ENCODE measurements at regions not wholly inside any gene's neighbourhood (a gene's known extent, or its start where the extent isn't known, plus 50 kb on each side); places are given as distances from the start of the nearest gene placed in this dataset.
"Not testable (repeated sequence)": the region's sequence is repeated elsewhere in the genome, so short reads cannot be mapped to it uniquely, and the experiment has no call there.

GRCh38 chr11:128146926-128147605 lies 440.3 kb downstream of the ETS1 start:
- no peaks in the 10 kb centered on the region for H3K36me3 ChIP-seq (ENCODE audit: insufficient read depth, low read length)
- no peak overlapping the region for H3K9ac ChIP-seq (ENCODE audit: low read depth, low read length)
- no peaks in the 10 kb centered on the region for H3K9me3 ChIP-seq (ENCODE audit: control insufficient read depth, insufficient read depth, low read length)
- H3K4me1 ChIP-seq (ENCODE audit: insufficient read depth, low read length), result no peaks in the 10 kb centered on the region

- not testable (repeated sequence) for H3K36me3 ChIP-seq (ENCODE audit: insufficient read depth, low read length); H3K9ac ChIP-seq (ENCODE audit: low read depth, low read length); H3K4me1 ChIP-seq (ENCODE audit: insufficient read depth, low read length)
- H3K9me3 ChIP-seq (ENCODE audit: control insufficient read depth, insufficient read depth, low read length), result peaks cover 13% of the 10 kb centered on the region
Observed at GRCh38 chr11:128140293-128140692, 447.1 kb downstream of the ETS1 start.

GRCh38 chr11:128135451-128135850 lies 451.9 kb downstream of the ETS1 start:
- Histone ChIP-seq H3K9ac (ENCODE audit: low read depth, low read length) (no peak overlapping the region), H3K9me3 (ENCODE audit: control insufficient read depth, insufficient read depth, low read length) (peaks cover 13% of the 10 kb centered on the region), H3K36me3 (ENCODE audit: insufficient read depth, low read length) (no peaks in the 10 kb centered on the region), H3K4me1 (ENCODE audit: insufficient read depth, low read length) (peaks cover 12% of the 10 kb centered on the region; the same call in 1 of the 2 replicates)

DNA sequence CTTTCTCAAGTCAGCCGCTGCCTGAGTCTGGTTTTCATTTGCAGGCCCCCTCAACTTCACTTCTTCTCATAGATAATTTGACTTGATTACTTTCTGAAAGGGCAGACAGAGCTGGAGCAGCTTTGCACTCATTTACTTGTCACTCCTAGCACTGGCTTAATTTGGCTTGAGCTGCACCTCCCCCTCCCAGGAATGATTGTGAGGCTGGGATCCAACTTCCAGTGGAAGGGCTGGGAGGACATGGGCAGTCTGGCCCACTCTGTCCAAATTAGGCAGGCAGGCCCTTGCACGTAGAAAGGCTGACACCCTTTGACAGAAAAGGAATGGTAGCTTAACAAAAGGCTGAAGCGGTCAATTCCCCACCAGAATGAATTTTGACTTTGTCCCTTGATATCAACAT lies 453.9 kb downstream of the ETS1 start:
- H3K4me1 ChIP-seq (ENCODE audit: insufficient read depth, low read length), result peaks cover 12% of the 10 kb centered on the region; the same call in 1 of the 2 replicates
- H3K36me3 ChIP-seq (ENCODE audit: insufficient read depth, low read length), result no peaks in the 10 kb centered on the region
- peaks cover under 1% of the 10 kb centered on the region; the same call in 1 of the 2 replicates for H3K9me3 ChIP-seq (ENCODE audit: control insufficient read depth, insufficient read depth, low read length)
- no peak overlapping the region for H3K9ac ChIP-seq (ENCODE audit: low read depth, low read length)

GRCh38 chr11:128130052-128130451 lies 457.3 kb downstream of the ETS1 start:
- Histone ChIP-seq H3K36me3 (ENCODE audit: insufficient read depth, low read length) (no peaks in the 10 kb centered on the region), H3K4me1 (ENCODE audit: insufficient read depth, low read length) (0 out of 2 replicates have a peak, but pooled peaks cover 7% of the 10 kb centered on the region), H3K9me3 (ENCODE audit: control insufficient read depth, insufficient read depth, low read length) (no peaks in the 10 kb centered on the region), H3K9ac (ENCODE audit: low read depth, low read length) (no peak overlapping the region)

- Histone ChIP-seq H3K36me3 (ENCODE audit: insufficient read depth, low read length) (no peaks in the 10 kb centered on the region), H3K9me3 (ENCODE audit: control insufficient read depth, insufficient read depth, low read length) (no peaks in the 10 kb centered on the region), H3K4me1 (ENCODE audit: insufficient read depth, low read length) (no peaks in the 10 kb centered on the region), H3K9ac (ENCODE audit: low read depth, low read length) (no peak overlapping the region)
Observed at GRCh38 chr11:128125723-128126122, 461.6 kb downstream of the ETS1 start.

- no peaks in the 10 kb centered on the region for H3K36me3 ChIP-seq (ENCODE audit: insufficient read depth, low read length)
Observed at GRCh38 chr11:128116885-128117284, 470.5 kb downstream of the ETS1 start.

GRCh38 chr11:128116447-128116846 lies 470.9 kb downstream of the ETS1 start:
- H3K36me3 ChIP-seq (ENCODE audit: insufficient read depth, low read length), result no peaks in the 10 kb centered on the region
- H3K9me3 ChIP-seq (ENCODE audit: control insufficient read depth, insufficient read depth, low read length), result no peaks in the 10 kb centered on the region
- H3K4me1 ChIP-seq (ENCODE audit: insufficient read depth, low read length), result no peaks in the 10 kb centered on the region
- H3K9ac ChIP-seq (ENCODE audit: low read depth, low read length), result no peak overlapping the region

More at GRCh38 chr11:128116885-128117284, 470.5 kb downstream of the ETS1 start:
- Histone ChIP-seq H3K4me1 (ENCODE audit: insufficient read depth, low read length) (no peaks in the 10 kb centered on the region), H3K9ac (ENCODE audit: low read depth, low read length) (no peak overlapping the region), H3K9me3 (ENCODE audit: control insufficient read depth, insufficient read depth, low read length) (no peaks in the 10 kb centered on the region)

GRCh38 chr11:128105950-128106349 lies 481.4 kb downstream of the ETS1 start:
- no peaks in the 10 kb centered on the region for H3K9me3 ChIP-seq (ENCODE audit: control insufficient read depth, insufficient read depth, low read length)
- no peaks in the 10 kb centered on the region for H3K36me3 ChIP-seq (ENCODE audit: insufficient read depth, low read length)
- no peak overlapping the region for H3K9ac ChIP-seq (ENCODE audit: low read depth, low read length)
- no peaks in the 10 kb centered on the region for H3K4me1 ChIP-seq (ENCODE audit: insufficient read depth, low read length)

DNA sequence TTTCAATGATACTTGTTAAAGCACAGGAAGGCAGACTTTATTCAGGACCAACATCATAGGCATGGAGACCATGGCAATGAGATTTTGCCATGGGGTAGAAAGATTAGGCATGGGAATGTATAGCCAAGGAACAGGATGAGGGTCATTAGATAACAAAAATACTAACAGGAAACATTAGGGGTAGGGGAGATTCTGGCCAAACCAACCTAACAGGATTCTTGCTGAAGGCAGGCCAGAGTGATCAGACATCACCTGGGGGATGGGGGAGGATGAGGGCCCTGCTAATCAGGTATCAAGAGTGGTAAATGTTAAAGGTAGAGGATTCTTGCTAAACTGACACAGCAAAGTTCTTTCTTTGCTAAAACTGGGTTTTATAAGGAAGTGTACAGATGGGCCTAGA lies 481.8 kb downstream of the ETS1 start:
- no peaks in the 10 kb centered on the region for H3K9me3 ChIP-seq (ENCODE audit: control insufficient read depth, insufficient read depth, low read length)
- H3K36me3 ChIP-seq (ENCODE audit: insufficient read depth, low read length), result no peaks in the 10 kb centered on the region
- H3K9ac ChIP-seq (ENCODE audit: low read depth, low read length), result no peak overlapping the region
- no peaks in the 10 kb centered on the region for H3K4me1 ChIP-seq (ENCODE audit: insufficient read depth, low read length)

GRCh38 chr11:128103278-128103873 lies 484.0 kb downstream of the ETS1 start:
- no peaks in the 10 kb centered on the region for H3K9me3 ChIP-seq (ENCODE audit: control insufficient read depth, insufficient read depth, low read length)
- H3K4me1 ChIP-seq (ENCODE audit: insufficient read depth, low read length), result no peaks in the 10 kb centered on the region
- no peak overlapping the region for H3K9ac ChIP-seq (ENCODE audit: low read depth, low read length)
- H3K36me3 ChIP-seq (ENCODE audit: insufficient read depth, low read length), result no peaks in the 10 kb centered on the region

DNA sequence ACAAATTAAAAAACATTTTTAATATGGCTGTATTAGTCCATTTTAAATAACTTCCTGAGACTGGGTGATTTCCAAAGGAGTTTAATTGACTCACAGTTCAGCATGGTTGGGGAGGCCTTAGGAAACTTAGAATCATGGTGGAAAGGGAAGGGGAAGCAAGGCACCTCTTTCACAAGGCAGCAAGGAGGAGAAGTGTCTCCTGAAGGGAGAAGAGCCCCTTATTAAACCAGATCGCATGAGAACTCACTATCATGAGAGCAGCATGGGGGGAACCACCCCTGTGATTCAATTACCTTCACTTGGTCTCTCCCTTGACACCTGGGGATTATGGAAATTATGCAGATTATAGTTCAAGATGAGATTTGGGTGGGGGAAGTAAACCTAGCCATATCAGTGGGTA lies 488.6 kb downstream of the ETS1 start:
- Histone ChIP-seq H3K9ac (ENCODE audit: low read depth, low read length) (no peak overlapping the region), H3K4me1 (ENCODE audit: insufficient read depth, low read length) (no peaks in the 10 kb centered on the region), H3K36me3 (ENCODE audit: insufficient read depth, low read length) (no peaks in the 10 kb centered on the region), H3K9me3 (ENCODE audit: control insufficient read depth, insufficient read depth, low read length) (no peaks in the 10 kb centered on the region)

DNA sequence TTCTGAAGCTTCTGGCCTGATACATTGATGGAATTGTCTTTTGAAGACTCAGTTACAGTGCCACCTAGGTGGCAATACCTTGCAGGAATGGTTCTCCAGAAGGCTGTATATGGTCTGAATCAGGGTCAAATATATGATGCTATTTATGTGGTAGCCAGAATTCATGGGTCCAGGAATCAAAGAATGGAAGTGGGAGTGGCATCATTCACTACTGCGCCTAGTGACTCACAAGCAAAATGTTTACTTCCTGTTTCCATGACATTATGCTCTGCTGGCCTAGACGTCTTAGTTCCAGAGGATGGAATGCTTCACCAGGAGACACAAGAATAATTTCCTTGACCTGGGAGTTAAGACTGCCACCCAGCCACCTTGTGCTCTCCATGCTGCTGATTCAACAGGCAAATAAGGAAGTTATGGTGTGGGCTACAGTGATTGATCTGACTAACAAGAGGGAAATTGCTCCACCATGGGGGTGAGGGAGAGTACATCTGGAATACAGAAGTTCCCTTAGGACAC lies 491.8 kb downstream of the ETS1 start:
- no peak overlapping the region for H3K9ac ChIP-seq (ENCODE audit: low read depth, low read length)
- H3K4me1 ChIP-seq (ENCODE audit: insufficient read depth, low read length), result no peaks in the 10 kb centered on the region
- no peaks in the 10 kb centered on the region for H3K9me3 ChIP-seq (ENCODE audit: control insufficient read depth, insufficient read depth, low read length)
- no peaks in the 10 kb centered on the region for H3K36me3 ChIP-seq (ENCODE audit: insufficient read depth, low read length)

- H3K9ac ChIP-seq (ENCODE audit: low read depth, low read length), result no peak overlapping the region
- 0 out of 2 replicates have a peak, but pooled peaks cover 5% of the 10 kb centered on the region for H3K9me3 ChIP-seq (ENCODE audit: control insufficient read depth, insufficient read depth, low read length)
- H3K36me3 ChIP-seq (ENCODE audit: insufficient read depth, low read length), result no peaks in the 10 kb centered on the region
- H3K4me1 ChIP-seq (ENCODE audit: insufficient read depth, low read length), result no peaks in the 10 kb centered on the region
Observed at GRCh38 chr11:128093689-128094088, 493.7 kb downstream of the ETS1 start.

DNA sequence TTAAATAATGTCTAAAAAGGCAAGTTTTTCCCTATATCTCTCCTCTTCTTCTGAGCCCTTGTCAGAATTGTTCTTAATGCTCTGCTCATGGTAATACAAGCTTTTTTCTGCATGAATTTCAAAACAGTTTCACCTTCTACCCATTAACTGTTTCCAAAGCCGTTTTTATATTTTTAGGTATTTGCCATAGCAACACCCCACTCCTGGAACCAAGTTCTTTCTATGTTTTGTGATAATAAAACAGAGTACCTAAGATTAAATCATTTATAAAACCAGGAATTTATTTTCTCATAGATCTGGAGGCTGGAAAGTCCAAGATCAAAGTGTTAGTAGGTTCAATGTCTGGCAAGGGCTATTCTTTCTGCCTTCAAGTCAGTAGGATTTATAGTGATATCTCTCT lies 497.4 kb downstream of the ETS1 start:
- 0 out of 2 replicates have a peak, but pooled peaks cover 5% of the 10 kb centered on the region for H3K9me3 ChIP-seq (ENCODE audit: control insufficient read depth, insufficient read depth, low read length)
- H3K4me1 ChIP-seq (ENCODE audit: insufficient read depth, low read length), result no peaks in the 10 kb centered on the region
- H3K36me3 ChIP-seq (ENCODE audit: insufficient read depth, low read length), result no peaks in the 10 kb centered on the region
- no peak overlapping the region for H3K9ac ChIP-seq (ENCODE audit: low read depth, low read length)

Data from ES-I3 (cell line).